ENCODE measurements at regions not wholly inside any gene's neighbourhood (a gene's known extent, or its start where the extent isn't known, plus 50 kb on each side); places are given as distances from the start of the nearest gene placed in this dataset.

- TF ChIP-seq, protein P1, sequence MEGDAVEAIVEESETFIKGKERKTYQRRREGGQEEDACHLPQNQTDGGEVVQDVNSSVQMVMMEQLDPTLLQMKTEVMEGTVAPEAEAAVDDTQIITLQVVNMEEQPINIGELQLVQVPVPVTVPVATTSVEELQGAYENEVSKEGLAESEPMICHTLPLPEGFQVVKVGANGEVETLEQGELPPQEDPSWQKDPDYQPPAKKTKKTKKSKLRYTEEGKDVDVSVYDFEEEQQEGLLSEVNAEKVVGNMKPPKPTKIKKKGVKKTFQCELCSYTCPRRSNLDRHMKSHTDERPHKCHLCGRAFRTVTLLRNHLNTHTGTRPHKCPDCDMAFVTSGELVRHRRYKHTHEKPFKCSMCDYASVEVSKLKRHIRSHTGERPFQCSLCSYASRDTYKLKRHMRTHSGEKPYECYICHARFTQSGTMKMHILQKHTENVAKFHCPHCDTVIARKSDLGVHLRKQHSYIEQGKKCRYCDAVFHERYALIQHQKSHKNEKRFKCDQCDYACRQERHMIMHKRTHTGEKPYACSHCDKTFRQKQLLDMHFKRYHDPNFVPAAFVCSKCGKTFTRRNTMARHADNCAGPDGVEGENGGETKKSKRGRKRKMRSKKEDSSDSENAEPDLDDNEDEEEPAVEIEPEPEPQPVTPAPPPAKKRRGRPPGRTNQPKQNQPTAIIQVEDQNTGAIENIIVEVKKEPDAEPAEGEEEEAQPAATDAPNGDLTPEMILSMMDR (IDR thresholded peaks at IDR 0.05): no peak
- TF ChIP-seq REST (IDR thresholded peaks at IDR 0.05; ENCODE audit: insufficient read depth in 1 of 2, low read depth in 2 of 2, low read length in 1 of 2) (no peak), TCF7L2 (IDR thresholded peaks at IDR 0.05; ENCODE audit: low read depth, low read length) (no peak), POLR2AphosphoS5 (IDR thresholded peaks at IDR 0.05; ENCODE audit: low read depth, low read length) (no peak), SIN3A (IDR thresholded peaks at IDR 0.05; ENCODE audit: borderline replicate concordance, insufficient read depth, low read depth, low read length) (no peak)
Measured at GRCh38 chr2:150191349-150191748, 296.1 kb downstream of the RND3 start.
